IMR-90 (cell line): ENCODE measurements at regions not wholly inside any gene's neighbourhood (a gene's known extent, or its start where the extent isn't known, plus 50 kb on each side); places are given as distances from the start of the nearest gene placed in this dataset.

Experiments
- ATAC-seq: fragments of 200-7000 bp; cut with Tn5 transposase; 2 replicates; pipeline ENCODE4 v1.9.1; 2020; ENCODE audit warnings: low read depth, mild to moderate bottlenecking, moderate library complexity
- BruUV-seq: library from RNA; stranded (reverse); fragments of 400-500 nt; replicated peaks from 2 replicates; lab custom pipeline; 2021; lab: Mats Ljungman, UMichigan
- CTCF ChIA-PET: fragments of 300-600 bp; formaldehyde crosslinking; extraction: SDS; loops from one replicate; lab custom pipeline; 2021; ENCODE audit warnings: antibody characterized with exemption; lab: Yijun Ruan, JAX
- POLR2A ChIA-PET: fragments of 300-600 bp; sonication (Branson Sonifier 250); formaldehyde crosslinking; loops from one replicate; lab custom pipeline; 2022; ENCODE audit warnings: antibody characterized with exemption; ENCODE audit not compliant: unreplicated experiment; lab: Charles Lee
- DNase-seq: peaks from one replicate; pipeline ENCODE4 v3.0.0; 2013
- H2AFZ ChIP-seq: replicated peaks from 2 replicates; pipeline ENCODE3; 2013; ENCODE audit warnings: low read length, mild to moderate bottlenecking; ENCODE audit not compliant: poor library complexity
- H2AK5ac ChIP-seq: 2 replicates; pipeline ENCODE4 v1.6.1; 2013; ENCODE audit warnings: low read depth, low read length, inconsistent platforms
- H2AK9ac ChIP-seq: replicated peaks from 2 replicates; pipeline ENCODE3; 2013; ENCODE audit warnings: mild to moderate bottlenecking, low read depth, low read length, moderate library complexity; ENCODE audit not compliant: poor library complexity
- H2BK120ac ChIP-seq: 2 replicates; pipeline ENCODE4 v1.6.1; 2013; ENCODE audit warnings: low read depth, low read length, inconsistent platforms
- H2BK15ac ChIP-seq: 3 replicates; pipeline ENCODE4 v1.6.1; 2013; ENCODE audit warnings: low read depth, low read length, inconsistent platforms
- H2BK20ac ChIP-seq: 2 replicates; pipeline ENCODE4 v1.6.1; 2013; ENCODE audit warnings: low read depth, mild to moderate bottlenecking, inconsistent platforms, low read length, moderate library complexity
- H2BK5ac ChIP-seq: 2 replicates; pipeline ENCODE4 v1.6.1; 2013; ENCODE audit warnings: mild to moderate bottlenecking, low read depth, low read length, inconsistent platforms; ENCODE audit not compliant: poor library complexity, severe bottlenecking
- H3K14ac ChIP-seq: replicated peaks from 2 replicates; pipeline ENCODE4 v1.6.1; 2013; ENCODE audit warnings: low read depth, low read length, inconsistent platforms
- H3K18ac ChIP-seq: 2 replicates; pipeline ENCODE4 v1.6.1; 2013; ENCODE audit warnings: low read depth, low read length, control low read depth
- H3K23ac ChIP-seq: 2 replicates; pipeline ENCODE4 v1.6.1; 2013; ENCODE audit warnings: low read depth, low read length, inconsistent platforms
- H3K27ac ChIP-seq: 2 replicates; pipeline ENCODE4 v1.5.1; 2013; ENCODE audit warnings: mild to moderate bottlenecking, control low read depth, low read length; ENCODE audit not compliant: insufficient read depth
- H3K27me3 ChIP-seq: 2 replicates; pipeline ENCODE4 v1.6.1; 2013; ENCODE audit warnings: low read length; ENCODE audit not compliant: control insufficient read depth, insufficient read depth
- H3K36me3 ChIP-seq: 2 replicates; pipeline ENCODE4 v1.6.1; 2013; ENCODE audit warnings: low read length, mixed read lengths; ENCODE audit not compliant: control insufficient read depth, insufficient read depth
- H3K4ac ChIP-seq: 2 replicates; pipeline ENCODE4 v1.6.1; 2013; ENCODE audit warnings: low read depth, low read length, inconsistent platforms
- H3K4me1 ChIP-seq: 2 replicates; pipeline ENCODE4 v1.6.1; 2013; ENCODE audit warnings: low read length, mixed read lengths; ENCODE audit not compliant: control insufficient read depth, insufficient read depth
- H3K4me2 ChIP-seq: 2 replicates; pipeline ENCODE4 v1.6.1; 2013; ENCODE audit warnings: low read depth, mild to moderate bottlenecking, control low read depth, low read length, moderate library complexity
- H3K4me3 ChIP-seq: 2 replicates; pipeline ENCODE4 v1.5.1; 2013; ENCODE audit warnings: low read depth, mild to moderate bottlenecking, control low read depth, low read length, moderate library complexity; ENCODE audit not compliant: insufficient read depth
- H3K56ac ChIP-seq: 2 replicates; pipeline ENCODE4 v1.6.1; 2013; ENCODE audit warnings: low read length, inconsistent platforms; ENCODE audit not compliant: insufficient read depth; ENCODE audit errors: extremely low read depth
- H3K79me1 ChIP-seq, 2 experiments: 2 replicates each; pipeline ENCODE4 v1.6.1; 2013; ENCODE audit warnings: low read length in 2 of 2, inconsistent platforms in 1 of 2, low read depth in 1 of 2
- H3K9ac ChIP-seq: 2 replicates; pipeline ENCODE4 v1.6.1; 2013; ENCODE audit warnings: low read depth, low read length, control low read depth
- H3K9me1 ChIP-seq: 2 replicates; pipeline ENCODE4 v1.6.1; 2013; ENCODE audit warnings: low read length, inconsistent platforms; ENCODE audit not compliant: insufficient read depth
- H3K9me3 ChIP-seq: 2 replicates; pipeline ENCODE4 v1.6.1; 2013; ENCODE audit warnings: low read length; ENCODE audit not compliant: control insufficient read depth, insufficient read depth
- H4K20me1 ChIP-seq: 2 replicates; pipeline ENCODE4 v1.6.1; 2013; ENCODE audit warnings: low read length, inconsistent platforms; ENCODE audit not compliant: insufficient read depth
- H4K5ac ChIP-seq: 2 replicates; pipeline ENCODE4 v1.6.1; 2013; ENCODE audit warnings: mild to moderate bottlenecking, low read depth, low read length, control low read depth
- H4K8ac ChIP-seq, 2 experiments: 2 replicates each; pipeline ENCODE4 v1.6.1; 2013; ENCODE audit warnings: low read depth in 2 of 2, low read length in 2 of 2, control low read depth in 1 of 2, inconsistent platforms in 1 of 2
- H4K91ac ChIP-seq: 2 replicates; pipeline ENCODE4 v1.6.1; 2013; ENCODE audit warnings: low read depth, low read length, inconsistent platforms; ENCODE audit not compliant: insufficient read depth
- CEBPB ChIP-seq: IDR thresholded peaks from 2 replicates; pipeline ENCODE4 v1.6.1; 2012; ENCODE audit warnings: low read depth, low read length, improper control_type of control experiment
- CTCF ChIP-seq: conservative IDR thresholded peaks from 2 replicates; pipeline ENCODE4 v1.5.1; 2012; ENCODE audit warnings: mild to moderate bottlenecking, low read depth, low read length, improper control_type of control experiment
- ELK1 ChIP-seq: fragments of 150-350 bp; IDR thresholded peaks from 2 replicates; pipeline ENCODE4 v1.6.1; 2016; ENCODE audit warnings: low read depth, mild to moderate bottlenecking, low read length, moderate library complexity, borderline replicate concordance
- FOS ChIP-seq: fragments of 150-350 bp; IDR thresholded peaks from 2 replicates; pipeline ENCODE4 v1.6.1; 2016; ENCODE audit warnings: low read depth, low read length
- MAFK ChIP-seq: IDR thresholded peaks from 2 replicates; pipeline ENCODE4 v1.6.1; 2012; ENCODE audit warnings: low read depth, low read length, improper control_type of control experiment
- MAZ ChIP-seq: IDR thresholded peaks from 2 replicates; pipeline ENCODE4 v1.6.1; 2012; ENCODE audit warnings: low read depth, mild to moderate bottlenecking, low read length, improper control_type of control experiment, moderate library complexity, borderline replicate concordance
- MXI1 ChIP-seq: IDR thresholded peaks from 2 replicates; pipeline ENCODE4 v1.6.1; 2012; ENCODE audit warnings: low read depth, mild to moderate bottlenecking, low read length, moderate library complexity, borderline replicate concordance
- NFE2L2 ChIP-seq: fragments of 150-350 bp; IDR thresholded peaks from 2 replicates; pipeline ENCODE4 v1.6.1; 2016; ENCODE audit warnings: low read depth, mild to moderate bottlenecking, low read length
- POLR2A ChIP-seq: IDR thresholded peaks from 2 replicates; pipeline ENCODE4 v1.6.1; 2012; ENCODE audit warnings: mild to moderate bottlenecking, low read depth, low read length
- RAD21 ChIP-seq: IDR thresholded peaks from 2 replicates; pipeline ENCODE4 v1.6.1; 2012; ENCODE audit warnings: low read length, improper control_type of control experiment
- RCOR1 ChIP-seq: IDR thresholded peaks from 2 replicates; pipeline ENCODE4 v1.6.1; 2012; ENCODE audit warnings: mild to moderate bottlenecking, low read length, improper control_type of control experiment; ENCODE audit not compliant: insufficient replicate concordance
- RFX5 ChIP-seq: IDR thresholded peaks from 2 replicates; pipeline ENCODE4 v1.8.0; 2012; ENCODE audit warnings: low read depth, mild to moderate bottlenecking, low read length, moderate library complexity
- SMC3 ChIP-seq: fragments of 150-350 bp; IDR thresholded peaks from 2 replicates; pipeline ENCODE4 v1.6.1; 2016; ENCODE audit warnings: low read depth, mild to moderate bottlenecking, antibody characterized with exemption, low read length, moderate library complexity
- USF2 ChIP-seq: fragments of 150-350 bp; IDR thresholded peaks from 2 replicates; pipeline ENCODE4 v1.6.1; 2017; ENCODE audit warnings: mild to moderate bottlenecking, antibody characterized with exemption, low read length, low read depth
- WGBS, 2 experiments: methylation state at CpG; one replicate each; pipeline versions ENCODE4 v1.1.5 to v1.1.7; 2013; ENCODE audit warnings: missing lambda C conversion rate in 2 of 2; ENCODE audit not compliant: insufficient read length in 1 of 2; ENCODE audit errors: extremely low coverage in 2 of 2; 5-methylcytosine and 5-hydroxymethylcytosine counted together
- dilution Hi-C: fragments of 300-500 bp; cut with HindIII; formaldehyde crosslinking; loops from one replicate; pipeline ENCODE4 v1.14.3; 2018; ENCODE audit warnings: low sequenced_read_pairs; ENCODE audit not compliant: unreplicated experiment
- in situ Hi-C: fragments of 300-500 bp; cut with MboI; formaldehyde crosslinking; loops from 3 replicates; pipeline ENCODE4 v1.14.3; 2019; ENCODE audit warnings: low sequenced_read_pairs, inconsistent platforms, mixed read lengths
- intact Hi-C: fragments of 100-400 bp; cut with micrococcal nuclease; formaldehyde crosslinking; loops from 2 replicates; pipeline ENCODE4 v1.10.0; 2022

- no peaks in the 10 kb centered on the region; the same call in 1 of the 2 replicates for H3K9me3 ChIP-seq
- H3K9me1 ChIP-seq, result no peaks in the 10 kb centered on the region
- POLR2A ChIA-PET, result no interaction called here
- intact Hi-C loops, result no loop called here
- no peak overlapping the region for H3K56ac ChIP-seq
- no peak overlapping the region for H3K14ac ChIP-seq
- no peak overlapping the region for H4K8ac ChIP-seq
- no peak overlapping the region for H4K91ac ChIP-seq
- no peak overlapping the region for H2BK5ac ChIP-seq
- in situ Hi-C loops, result no loop called here
- no peak overlapping the region for H3K23ac ChIP-seq
- DNase-seq, result no peak
- H2BK15ac ChIP-seq, result no peak overlapping the region
- CTCF ChIA-PET, result no interaction called here
- H2AK9ac ChIP-seq, result no peak overlapping the region
- H3K4me3 ChIP-seq, result no peak overlapping the region
- TF ChIP-seq CEBPB, result no peak
- TF ChIP-seq POLR2A, result no peak
- TF ChIP-seq FOS, result no peak
- TF ChIP-seq NFE2L2, result no peak
- TF ChIP-seq USF2, result no peak
- TF ChIP-seq MAFK, result no peak
- TF ChIP-seq MXI1, result no peak
- no peak for TF ChIP-seq MAZ
- no peak for TF ChIP-seq SMC3
- no peak for TF ChIP-seq RFX5
- no peak for TF ChIP-seq CTCF
- TF ChIP-seq RCOR1, result no peak
- no peak for TF ChIP-seq ELK1
- TF ChIP-seq RAD21, result no peak
- H2BK20ac ChIP-seq, result no peak overlapping the region
- no peak for ATAC-seq
- no CpG with 5 or more reads among the region's 1 CpG for WGBS, 2 experiments
- no peaks in the 10 kb centered on the region for H3K79me1 ChIP-seq
- H2AK5ac ChIP-seq, result no peak overlapping the region
- H4K20me1 ChIP-seq, result no peaks in the 10 kb centered on the region
- no TSS peak for BruUV-seq
- no peak overlapping the region for H4K5ac ChIP-seq
- H3K27me3 ChIP-seq, result no peaks in the 10 kb centered on the region
- H3K18ac ChIP-seq, result no peak overlapping the region
- no peak overlapping the region for H3K4ac ChIP-seq
- H2BK120ac ChIP-seq, result no peak overlapping the region
- H3K4me2 ChIP-seq, result no peak overlapping the region
- no peak overlapping the region for H3K27ac ChIP-seq
- H3K36me3 ChIP-seq, result no peaks in the 10 kb centered on the region
- H2AFZ ChIP-seq, result no peak overlapping the region
- H3K4me1 ChIP-seq, result no peaks in the 10 kb centered on the region
- no peak overlapping the region for H3K9ac ChIP-seq
- dilution Hi-C loops, result no loop called here
These were observed 50.4 kb upstream of the RASGRF1 start for GRCh38 chr15:79140846-79141570.
